ENCODE measurements at regions not wholly inside any gene's neighbourhood (a gene's known extent, or its start where the extent isn't known, plus 50 kb on each side); places are given as distances from the start of the nearest gene placed in this dataset.

DNA sequence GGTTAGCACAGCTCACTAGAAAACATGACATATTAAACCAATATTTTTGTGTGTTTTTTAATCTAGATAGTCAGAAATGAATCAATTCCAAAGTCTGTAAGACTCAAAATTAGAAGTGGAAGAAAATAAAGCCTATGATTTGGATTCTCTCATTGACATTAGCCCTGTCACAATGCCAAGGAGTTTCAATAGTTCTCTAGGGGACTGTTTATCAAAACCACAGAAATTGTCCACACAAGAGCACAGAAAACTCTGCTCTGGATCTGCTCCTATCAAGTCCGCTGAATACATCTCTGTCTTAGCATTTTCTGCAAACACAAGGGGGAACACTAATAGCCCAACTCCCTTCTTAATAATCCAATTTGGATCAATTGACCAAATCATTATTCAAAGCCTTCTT, 152.0 kb downstream of the HS3ST3B1 start:
- H3K4me2 ChIP-seq (ENCODE audit: insufficient read depth, low read length) = no peak overlapping the region
- no peak for FAIRE-seq
- H3K9ac ChIP-seq (ENCODE audit: insufficient read depth in 1 of 2, low read depth in 2 of 2, low read length in 2 of 2) = no peak overlapping the region
- no peaks in the 10 kb centered on the region for H4K20me1 ChIP-seq (replicated peaks; ENCODE audit: control insufficient read depth, insufficient read depth, low read length)
- TF ChIP-seq ARID1B (IDR thresholded peaks at IDR 0.05) = no peak
- TF ChIP-seq, protein P1, sequence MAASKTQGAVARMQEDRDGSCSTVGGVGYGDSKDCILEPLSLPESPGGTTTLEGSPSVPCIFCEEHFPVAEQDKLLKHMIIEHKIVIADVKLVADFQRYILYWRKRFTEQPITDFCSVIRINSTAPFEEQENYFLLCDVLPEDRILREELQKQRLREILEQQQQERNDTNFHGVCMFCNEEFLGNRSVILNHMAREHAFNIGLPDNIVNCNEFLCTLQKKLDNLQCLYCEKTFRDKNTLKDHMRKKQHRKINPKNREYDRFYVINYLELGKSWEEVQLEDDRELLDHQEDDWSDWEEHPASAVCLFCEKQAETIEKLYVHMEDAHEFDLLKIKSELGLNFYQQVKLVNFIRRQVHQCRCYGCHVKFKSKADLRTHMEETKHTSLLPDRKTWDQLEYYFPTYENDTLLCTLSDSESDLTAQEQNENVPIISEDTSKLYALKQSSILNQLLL (CRISPR knock-in tag; IDR thresholded peaks at IDR 0.05; ENCODE audit: borderline replicate concordance) = no peak
- TF ChIP-seq MLLT1 (IDR thresholded peaks at IDR 0.05) = no peak
- no peaks in the 10 kb centered on the region for H3K4me1 ChIP-seq (replicated peaks in 1 of 2; ENCODE audit: control insufficient read depth in 2 of 2, insufficient read depth in 2 of 2, low read length in 2 of 2)
- BruUV-seq (replicated peaks) = no TSS peak
- no peaks in the 10 kb centered on the region for H3K36me3 ChIP-seq (ENCODE audit: control insufficient read depth, insufficient read depth, low read length)
- in situ Hi-C loops (cut with MboI) (no loop called here), intact Hi-C loops (cut with micrococcal nuclease) (no loop called here)
- DNase-seq (ENCODE audit: extremely low read depth in 1 of 4, low spot score in 3 of 4) = no peak
- WGBS (ENCODE audit: insufficient coverage, low coverage, missing lambda C conversion rate) = 0% methylated on average over 1 of the region's 1 CpG
- ChIA-PET CTCF (ENCODE audit: low intra/inter-chr PET ratio) (no interaction called here), POLR2A (no interaction called here)
- H2AFZ ChIP-seq (ENCODE audit: low read depth, low read length) = no peak overlapping the region
- ATAC-seq = no peak
- H3K9me1 ChIP-seq (ENCODE audit: control insufficient read depth, insufficient read depth, low read length) = no peaks in the 10 kb centered on the region
- H3K27ac ChIP-seq (ENCODE audit: extremely low read depth, low read depth, low read length) = no peak overlapping the region
- H3K27me3 ChIP-seq (ENCODE audit: control insufficient read depth in 2 of 2, insufficient read depth in 2 of 2, low read length in 2 of 2) = no peaks in the 10 kb centered on the region; a peak in 2 of 5 replicates
- no peaks in the 10 kb centered on the region for H3K79me2 ChIP-seq (ENCODE audit: control insufficient read depth, insufficient read depth, low read length)
- no peaks in the 10 kb centered on the region for H3K9me3 ChIP-seq (replicated peaks; ENCODE audit: control insufficient read depth, insufficient read depth, low read depth, low read length)
- no peak overlapping the region for H3K4me3 ChIP-seq

- Histone ChIP-seq H3K9me1 (ENCODE audit: control insufficient read depth, insufficient read depth, low read length) (no peaks in the 10 kb centered on the region), H3K27me3 (ENCODE audit: control insufficient read depth in 2 of 2, insufficient read depth in 2 of 2, low read length in 2 of 2) (no peaks in the 10 kb centered on the region; a peak in 2 of 5 replicates), H3K79me2 (ENCODE audit: control insufficient read depth, insufficient read depth, low read length) (no peaks in the 10 kb centered on the region), H4K20me1 (replicated peaks; ENCODE audit: control insufficient read depth, insufficient read depth, low read length) (no peaks in the 10 kb centered on the region), H3K9me3 (replicated peaks; ENCODE audit: control insufficient read depth, insufficient read depth, low read depth, low read length) (no peaks in the 10 kb centered on the region), H3K36me3 (ENCODE audit: control insufficient read depth, insufficient read depth, low read length) (no peaks in the 10 kb centered on the region), H3K27ac (ENCODE audit: extremely low read depth, low read depth, low read length) (no peak overlapping the region), H2AFZ (ENCODE audit: low read depth, low read length) (no peak overlapping the region), H3K4me3 (no peak overlapping the region), H3K4me2 (ENCODE audit: insufficient read depth, low read length) (no peak overlapping the region), H3K9ac (ENCODE audit: insufficient read depth in 1 of 2, low read depth in 2 of 2, low read length in 2 of 2) (no peak overlapping the region), H3K4me1 (replicated peaks in 1 of 2; ENCODE audit: control insufficient read depth in 2 of 2, insufficient read depth in 2 of 2, low read length in 2 of 2) (no peaks in the 10 kb centered on the region)
- no TSS peak for BruUV-seq (replicated peaks)
- 0% methylated on average over 9 of the region's 11 CpGs for WGBS (ENCODE audit: insufficient coverage, low coverage, missing lambda C conversion rate)
- ChIA-PET POLR2A (no interaction called here), CTCF (ENCODE audit: low intra/inter-chr PET ratio) (no interaction called here)
- DNase-seq (ENCODE audit: extremely low read depth in 1 of 4, low spot score in 3 of 4) (no peak), FAIRE-seq (no peak), ATAC-seq (no peak)
- intact Hi-C loops (cut with micrococcal nuclease) = no loop called here
- in situ Hi-C loops (cut with MboI) = no loop called here
- TF ChIP-seq MYBL2 (IDR thresholded peaks at IDR 0.05; ENCODE audit: low read depth) (no peak), MYBL2 (CRISPR knock-in tag; IDR thresholded peaks at IDR 0.05; ENCODE audit: borderline replicate concordance) (no peak), TRIM28 (IDR thresholded peaks at IDR 0.05) (no peak), NR2F6 (CRISPR knock-in tag; IDR thresholded peaks at IDR 0.05) (no peak), ATF7 (IDR thresholded peaks at IDR 0.05) (no peak), RBM14 (IDR thresholded peaks at IDR 0.05; ENCODE audit: borderline replicate concordance, insufficient read depth, low read depth, low read length) (no peak), ZNF589 (CRISPR knock-in tag; IDR thresholded peaks at IDR 0.05; ENCODE audit: low read depth) (no peak), SREBF1 (IDR thresholded peaks at IDR 0.05; ENCODE audit: borderline replicate concordance, low read depth, low read length) (no peak), NR0B1 (IDR thresholded peaks at IDR 0.05; ENCODE audit: partially characterized antibody) (no peak)
These were observed 150.9 kb downstream of the HS3ST3B1 start for GRCh38 chr17:14451729-14452191.
